Activated CD8-positive, alpha-beta memory T cell treated with anti-CD3 and anti-CD28 coated beads for 1 hour (primary cell): ENCODE measurements at regions not wholly inside any gene's neighbourhood (a gene's known extent, or its start where the extent isn't known, plus 50 kb on each side); places are given as distances from the start of the nearest gene placed in this dataset.

ENCODE experiments used
- DNase-seq, 2 donors: peaks; one replicate each; pipeline ENCODE4 v3.0.0-alpha.2; 2020; ENCODE audit warnings: low read depth in 1 of 2; ENCODE audit errors: extremely low read depth in 1 of 2

- no peak for DNase-seq
Observed at GRCh38 chr1:56199061-56199460, 380.3 kb downstream of the PLPP3 start.

GRCh38 chr1:56197946-56198345 is 381.4 kb downstream of the PLPP3 start:
- DNase-seq = no peak

- DNase-seq = no peak
Observed at GRCh38 chr1:56196839-56197238, 382.5 kb downstream of the PLPP3 start.

GRCh38 chr1:56194701-56195300 is 384.6 kb downstream of the PLPP3 start:
- no peak for DNase-seq

- no peak for DNase-seq
Observed at GRCh38 chr1:56193656-56194055, 385.7 kb downstream of the PLPP3 start.

GRCh38 chr1:56191369-56191768 is 388.0 kb downstream of the PLPP3 start:
- no peak for DNase-seq

GRCh38 chr1:56190806-56191365 is 388.5 kb downstream of the PLPP3 start:
- no peak for DNase-seq

GRCh38 chr1:56189946-56190805 is 389.2 kb downstream of the PLPP3 start:
- no peak for DNase-seq

- DNase-seq = no peak
Observed at GRCh38 chr1:56189454-56189853, 389.9 kb downstream of the PLPP3 start.

- DNase-seq = no peak
Observed at GRCh38 chr1:56188855-56189254, 390.5 kb downstream of the PLPP3 start.

GRCh38 chr1:56188221-56188620 is 391.1 kb downstream of the PLPP3 start:
- DNase-seq = no peak

GRCh38 chr1:56187405-56187804 is 392.0 kb downstream of the PLPP3 start:
- DNase-seq = no peak

GRCh38 chr1:56185493-56185892 is 393.9 kb downstream of the PLPP3 start:
- DNase-seq = no peak

- no peak for DNase-seq
Observed at GRCh38 chr1:56183151-56183550, 396.2 kb downstream of the PLPP3 start.

GRCh38 chr1:56180520-56181190 is 398.7 kb downstream of the PLPP3 start:
- DNase-seq = no peak

- DNase-seq = no peak
Observed at GRCh38 chr1:56179543-56179942, 399.8 kb downstream of the PLPP3 start.

GRCh38 chr1:56175211-56175610 is 404.2 kb downstream of the PLPP3 start:
- no peak for DNase-seq

GRCh38 chr1:56174176-56174885 is 405.0 kb downstream of the PLPP3 start:
- DNase-seq = no peak

- DNase-seq = no peak
Observed at GRCh38 chr1:56173736-56174135, 405.6 kb downstream of the PLPP3 start.

GRCh38 chr1:56171670-56172069 is 407.7 kb downstream of the PLPP3 start:
- DNase-seq = no peak

- DNase-seq = no peak
Observed at GRCh38 chr1:56170784-56171320, 408.5 kb downstream of the PLPP3 start.
